ENCODE measurements at regions not wholly inside any gene's neighbourhood (a gene's known extent, or its start where the extent isn't known, plus 50 kb on each side); places are given as distances from the start of the nearest gene placed in this dataset.

DNA sequence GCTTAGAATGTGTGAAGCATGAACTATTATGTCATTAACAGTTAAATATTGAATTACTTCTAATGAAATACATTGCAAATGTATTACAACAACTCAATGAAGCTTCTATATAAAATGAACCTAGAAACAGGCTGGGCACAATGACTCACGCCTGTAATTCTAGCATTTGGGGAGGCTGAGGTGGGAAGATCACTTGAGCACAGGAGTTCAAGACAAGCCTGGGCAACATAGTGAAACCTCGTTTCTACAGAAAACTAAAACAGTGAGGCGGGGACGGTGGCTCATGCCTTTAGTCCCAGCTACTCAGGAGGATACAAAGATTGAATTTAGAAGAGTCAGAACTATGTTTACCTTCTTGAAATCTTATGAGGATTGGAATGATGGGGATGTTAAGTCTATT, 505.1 kb downstream of the SLITRK5 start:
- H3K9ac ChIP-seq (ENCODE audit: insufficient read length): no peak overlapping the region
- H3K36me3 ChIP-seq (ENCODE audit: insufficient read depth, low read length): no peaks in the 10 kb centered on the region
- H3K27ac ChIP-seq: no peak overlapping the region
- TF ChIP-seq POLR2AphosphoS5 (IDR thresholded peaks at IDR 0.05; ENCODE audit: borderline replicate concordance, low read depth, low read length) (no peak), EZH2 (IDR thresholded peaks at IDR 0.05) (no peak), FOXP2 (optimal IDR thresholded peaks at IDR 0.05; ENCODE audit: control extremely low read depth, extremely low read length, insufficient read depth) (no peak)
- no peak for DNase-seq (ENCODE audit: low read depth, low spot score)
- no peak overlapping the region for H3K4me3 ChIP-seq
- H3K9me3 ChIP-seq (ENCODE audit: low read depth, low read length): no peaks in the 10 kb centered on the region

GRCh38 chr13:88183440-88183839, 512.3 kb downstream of the SLITRK5 start:
- TF ChIP-seq FOXP2 (optimal IDR thresholded peaks at IDR 0.05; ENCODE audit: control extremely low read depth, extremely low read length, insufficient read depth): no peak
- no peak for TF ChIP-seq POLR2AphosphoS5 (IDR thresholded peaks at IDR 0.05; ENCODE audit: borderline replicate concordance, low read depth, low read length)
- TF ChIP-seq EZH2 (IDR thresholded peaks at IDR 0.05): no peak
- no peaks in the 10 kb centered on the region for H3K36me3 ChIP-seq (ENCODE audit: insufficient read depth, low read length)
- no peak overlapping the region for H3K9ac ChIP-seq (ENCODE audit: insufficient read length)
- H3K27ac ChIP-seq: no peak overlapping the region
- no peaks in the 10 kb centered on the region for H3K9me3 ChIP-seq (ENCODE audit: low read depth, low read length)
- DNase-seq (ENCODE audit: low read depth, low spot score): no peak
- no peak overlapping the region for H3K4me3 ChIP-seq

DNA sequence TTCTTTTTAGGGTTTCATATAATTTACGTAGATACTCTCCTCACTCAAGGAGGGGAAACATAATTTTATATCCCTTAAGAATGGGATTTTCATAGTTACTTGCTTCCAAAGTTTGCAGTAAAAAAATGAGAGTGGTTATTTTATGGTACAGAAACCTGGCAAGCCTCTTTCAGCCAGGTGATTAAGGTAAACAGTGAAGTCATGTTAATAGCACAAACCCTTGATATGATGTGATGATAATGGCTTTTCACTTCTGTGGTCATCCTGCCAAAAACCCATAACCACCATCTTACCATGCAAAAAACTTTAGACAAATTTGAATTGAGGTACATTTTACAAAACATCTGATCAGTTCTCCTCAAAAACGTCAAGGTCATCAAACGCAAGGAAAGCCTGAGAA, 517.8 kb downstream of the SLITRK5 start:
- Histone ChIP-seq H3K9ac (ENCODE audit: insufficient read length) (no peak overlapping the region), H3K36me3 (ENCODE audit: insufficient read depth, low read length) (no peaks in the 10 kb centered on the region), H3K4me3 (no peak overlapping the region), H3K9me3 (ENCODE audit: low read depth, low read length) (no peaks in the 10 kb centered on the region), H3K27ac (no peak overlapping the region)
- TF ChIP-seq EZH2 (IDR thresholded peaks at IDR 0.05) (no peak), POLR2AphosphoS5 (IDR thresholded peaks at IDR 0.05; ENCODE audit: borderline replicate concordance, low read depth, low read length) (no peak), FOXP2 (optimal IDR thresholded peaks at IDR 0.05; ENCODE audit: control extremely low read depth, extremely low read length, insufficient read depth) (no peak)
- DNase-seq (ENCODE audit: low read depth, low spot score): no peak

GRCh38 chr13:88189728-88190127, 518.6 kb downstream of the SLITRK5 start:
- Histone ChIP-seq H3K36me3 (ENCODE audit: insufficient read depth, low read length) (no peaks in the 10 kb centered on the region), H3K4me3 (no peak overlapping the region), H3K9ac (ENCODE audit: insufficient read length) (no peak overlapping the region), H3K9me3 (ENCODE audit: low read depth, low read length) (no peaks in the 10 kb centered on the region), H3K27ac (no peak overlapping the region)
- DNase-seq (ENCODE audit: low read depth, low spot score): no peak
- no peak for TF ChIP-seq POLR2AphosphoS5 (IDR thresholded peaks at IDR 0.05; ENCODE audit: borderline replicate concordance, low read depth, low read length)
- TF ChIP-seq EZH2 (IDR thresholded peaks at IDR 0.05): no peak
- no peak for TF ChIP-seq FOXP2 (optimal IDR thresholded peaks at IDR 0.05; ENCODE audit: control extremely low read depth, extremely low read length, insufficient read depth)

DNA sequence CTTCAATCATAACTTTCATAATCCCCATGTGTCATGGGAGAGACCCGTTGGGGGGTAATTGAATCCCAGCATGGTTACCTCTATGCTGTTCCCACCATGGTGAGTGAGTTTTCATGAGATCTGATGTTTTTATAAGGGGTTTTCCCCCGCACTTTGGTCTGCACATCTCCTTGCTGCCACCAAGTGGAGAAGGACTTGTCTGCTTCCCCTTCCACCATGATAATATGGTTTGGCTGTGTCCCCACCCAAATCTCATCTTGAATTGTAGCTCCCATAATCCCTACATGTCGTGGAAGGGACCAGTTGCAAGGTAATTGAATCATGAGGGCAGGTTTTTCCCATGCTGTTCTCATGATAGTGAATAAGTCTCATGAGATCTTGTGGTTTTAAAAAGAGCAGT, 524.9 kb downstream of the SLITRK5 start:
- no peak overlapping the region for H3K4me3 ChIP-seq
- no peak for DNase-seq (ENCODE audit: low read depth, low spot score)
- no peaks in the 10 kb centered on the region for H3K36me3 ChIP-seq (ENCODE audit: insufficient read depth, low read length)
- no peak for TF ChIP-seq POLR2AphosphoS5 (IDR thresholded peaks at IDR 0.05; ENCODE audit: borderline replicate concordance, low read depth, low read length)
- no peak for TF ChIP-seq FOXP2 (optimal IDR thresholded peaks at IDR 0.05; ENCODE audit: control extremely low read depth, extremely low read length, insufficient read depth)
- no peak for TF ChIP-seq EZH2 (IDR thresholded peaks at IDR 0.05)
- no peak overlapping the region for H3K9ac ChIP-seq (ENCODE audit: insufficient read length)
- no peaks in the 10 kb centered on the region for H3K9me3 ChIP-seq (ENCODE audit: low read depth, low read length)
- no peak overlapping the region for H3K27ac ChIP-seq

DNA sequence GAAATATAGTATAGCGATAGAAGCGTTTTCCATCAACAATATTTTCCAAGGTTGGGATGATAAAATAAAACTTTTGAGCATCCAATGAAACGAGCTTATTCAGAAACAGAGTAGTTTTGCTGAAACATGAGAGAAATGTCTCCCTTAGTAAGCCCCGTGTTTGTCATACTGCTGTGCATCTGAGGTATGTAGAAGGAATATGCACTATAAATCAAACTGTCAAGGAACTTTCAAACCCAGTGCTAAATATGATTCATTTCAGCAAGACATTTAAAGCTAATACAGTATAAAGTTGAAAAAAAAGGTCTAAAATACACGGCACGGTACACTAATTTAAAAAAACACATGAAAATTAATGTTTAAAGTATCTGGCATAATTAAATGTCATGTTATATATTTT, 546.2 kb downstream of the SLITRK5 start:
- Histone ChIP-seq H3K36me3 (ENCODE audit: insufficient read depth, low read length) (no peaks in the 10 kb centered on the region), H3K9me3 (ENCODE audit: low read depth, low read length) (no peaks in the 10 kb centered on the region), H3K4me3 (no peak overlapping the region), H3K9ac (ENCODE audit: insufficient read length) (no peak overlapping the region), H3K27ac (peak overlapping the region; percentile 62; the same call in 1 of the 2 replicates)
- peak; percentile 12 for DNase-seq (ENCODE audit: low read depth, low spot score)
- TF ChIP-seq FOXP2 (optimal IDR thresholded peaks at IDR 0.05; ENCODE audit: control extremely low read depth, extremely low read length, insufficient read depth) (no peak), POLR2AphosphoS5 (IDR thresholded peaks at IDR 0.05; ENCODE audit: borderline replicate concordance, low read depth, low read length) (no peak), EZH2 (IDR thresholded peaks at IDR 0.05) (no peak)

DNA sequence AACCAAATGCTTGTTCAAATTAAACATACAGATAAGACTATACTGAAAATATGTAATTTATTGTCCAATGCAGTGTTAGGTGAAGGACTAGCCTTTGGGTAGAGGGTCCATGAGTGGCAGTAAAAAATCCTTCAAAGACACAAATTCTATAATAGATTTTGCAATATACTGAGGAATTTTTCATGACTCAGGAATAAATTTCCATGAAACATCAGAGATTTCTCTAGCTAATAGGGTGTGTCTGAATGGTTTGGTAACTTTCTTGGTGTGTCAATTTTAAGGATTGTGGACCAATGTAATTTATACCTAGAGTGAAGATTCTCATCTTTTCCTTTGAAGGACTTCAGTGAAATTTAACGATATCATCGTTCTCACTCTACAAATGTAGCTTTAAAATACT, 546.7 kb downstream of the SLITRK5 start:
- Histone ChIP-seq H3K9ac (ENCODE audit: insufficient read length) (no peak overlapping the region), H3K36me3 (ENCODE audit: insufficient read depth, low read length) (no peaks in the 10 kb centered on the region), H3K4me3 (peak overlapping the region; percentile 24; the same call in 1 of the 2 replicates), H3K9me3 (ENCODE audit: low read depth, low read length) (no peaks in the 10 kb centered on the region), H3K27ac (peak overlapping the region; percentile 62)
- TF ChIP-seq POLR2AphosphoS5 (IDR thresholded peaks at IDR 0.05; ENCODE audit: borderline replicate concordance, low read depth, low read length): no peak
- TF ChIP-seq FOXP2 (optimal IDR thresholded peaks at IDR 0.05; ENCODE audit: control extremely low read depth, extremely low read length, insufficient read depth): no peak
- no peak for TF ChIP-seq EZH2 (IDR thresholded peaks at IDR 0.05)
- DNase-seq (ENCODE audit: low read depth, low spot score): peak; percentile 42

GRCh38 chr13:88223958-88224357, 552.8 kb downstream of the SLITRK5 start:
- Histone ChIP-seq H3K4me3 (no peak overlapping the region), H3K36me3 (ENCODE audit: insufficient read depth, low read length) (no peaks in the 10 kb centered on the region), H3K27ac (no peak overlapping the region), H3K9ac (ENCODE audit: insufficient read length) (no peak overlapping the region), H3K9me3 (ENCODE audit: low read depth, low read length) (no peaks in the 10 kb centered on the region)
- TF ChIP-seq FOXP2 (optimal IDR thresholded peaks at IDR 0.05; ENCODE audit: control extremely low read depth, extremely low read length, insufficient read depth) (no peak), POLR2AphosphoS5 (IDR thresholded peaks at IDR 0.05; ENCODE audit: borderline replicate concordance, low read depth, low read length) (no peak), EZH2 (IDR thresholded peaks at IDR 0.05) (no peak)
- no peak for DNase-seq (ENCODE audit: low read depth, low spot score)

DNA sequence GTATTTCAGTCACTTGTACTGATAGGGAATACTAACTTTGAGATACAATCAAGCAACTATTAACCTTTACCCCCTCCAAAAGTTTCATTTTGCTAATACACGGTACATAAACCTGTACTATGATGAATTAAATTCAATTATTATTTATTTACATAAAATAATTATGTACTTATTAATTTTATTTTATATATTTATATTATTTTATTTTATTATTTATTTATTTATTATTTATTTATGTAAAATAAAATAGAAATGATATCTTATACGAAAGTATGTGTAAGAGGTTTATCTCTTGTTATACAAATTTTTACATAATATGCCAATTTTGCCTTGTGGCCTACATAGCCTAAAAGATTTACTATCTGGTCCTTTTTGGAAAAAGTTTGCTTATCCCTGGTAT, 564.3 kb downstream of the SLITRK5 start:
- H3K36me3 ChIP-seq (ENCODE audit: insufficient read depth, low read length): no peaks in the 10 kb centered on the region
- H3K4me3 ChIP-seq: no peak overlapping the region
- no peak for TF ChIP-seq POLR2AphosphoS5 (IDR thresholded peaks at IDR 0.05; ENCODE audit: borderline replicate concordance, low read depth, low read length)
- TF ChIP-seq FOXP2 (optimal IDR thresholded peaks at IDR 0.05; ENCODE audit: control extremely low read depth, extremely low read length, insufficient read depth): no peak
- TF ChIP-seq EZH2 (IDR thresholded peaks at IDR 0.05): no peak
- H3K9ac ChIP-seq (ENCODE audit: insufficient read length): no peak overlapping the region
- H3K9me3 ChIP-seq (ENCODE audit: low read depth, low read length): no peaks in the 10 kb centered on the region; the same call in 1 of the 2 replicates
- no peak overlapping the region for H3K27ac ChIP-seq
- DNase-seq (ENCODE audit: low read depth, low spot score): no peak
